HuH-7 (cell line): ENCODE measurements at regions not wholly inside any gene's neighbourhood (a gene's known extent, or its start where the extent isn't known, plus 50 kb on each side); places are given as distances from the start of the nearest gene placed in this dataset.

ENCODE experiments used
- DNase-seq: peaks from one replicate; pipeline ENCODE4 v3.0.0; 2011; ENCODE audit warnings: low spot score

DNA sequence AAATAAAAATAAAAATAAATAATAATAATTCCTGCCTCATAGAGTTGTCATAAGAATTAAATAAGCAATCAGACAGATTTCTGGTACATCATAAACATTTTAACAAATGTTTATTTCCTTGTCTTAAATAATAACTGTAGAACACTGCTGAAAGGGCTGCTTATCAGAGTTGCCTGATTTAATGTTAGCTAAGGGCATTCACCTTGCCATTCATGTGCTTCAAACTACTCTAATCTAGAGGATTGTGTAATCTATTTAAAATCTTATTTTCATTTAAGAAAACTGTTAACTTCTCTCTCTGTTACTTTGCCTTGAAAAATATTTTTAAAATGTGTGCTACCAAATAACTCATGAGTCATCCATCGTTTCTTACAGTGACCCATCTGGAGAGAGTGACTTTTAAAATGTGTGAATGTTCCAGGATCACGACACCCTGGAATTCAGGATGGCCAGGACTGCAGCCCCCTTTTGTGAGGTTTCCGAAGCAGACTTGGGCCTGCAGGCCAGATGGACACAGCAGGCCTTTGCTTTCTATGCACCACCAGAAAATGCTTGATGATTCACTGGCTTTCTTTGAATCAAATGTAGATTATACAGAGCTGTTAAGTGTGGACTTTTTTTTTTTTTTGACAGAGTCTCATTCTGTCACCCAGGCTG lies 109.1 kb upstream of the TNS3 start:
- DNase-seq, result no peak

GRCh38 chr7:47689558-47689957 lies 107.6 kb upstream of the TNS3 start:
- DNase-seq, result no peak

DNA sequence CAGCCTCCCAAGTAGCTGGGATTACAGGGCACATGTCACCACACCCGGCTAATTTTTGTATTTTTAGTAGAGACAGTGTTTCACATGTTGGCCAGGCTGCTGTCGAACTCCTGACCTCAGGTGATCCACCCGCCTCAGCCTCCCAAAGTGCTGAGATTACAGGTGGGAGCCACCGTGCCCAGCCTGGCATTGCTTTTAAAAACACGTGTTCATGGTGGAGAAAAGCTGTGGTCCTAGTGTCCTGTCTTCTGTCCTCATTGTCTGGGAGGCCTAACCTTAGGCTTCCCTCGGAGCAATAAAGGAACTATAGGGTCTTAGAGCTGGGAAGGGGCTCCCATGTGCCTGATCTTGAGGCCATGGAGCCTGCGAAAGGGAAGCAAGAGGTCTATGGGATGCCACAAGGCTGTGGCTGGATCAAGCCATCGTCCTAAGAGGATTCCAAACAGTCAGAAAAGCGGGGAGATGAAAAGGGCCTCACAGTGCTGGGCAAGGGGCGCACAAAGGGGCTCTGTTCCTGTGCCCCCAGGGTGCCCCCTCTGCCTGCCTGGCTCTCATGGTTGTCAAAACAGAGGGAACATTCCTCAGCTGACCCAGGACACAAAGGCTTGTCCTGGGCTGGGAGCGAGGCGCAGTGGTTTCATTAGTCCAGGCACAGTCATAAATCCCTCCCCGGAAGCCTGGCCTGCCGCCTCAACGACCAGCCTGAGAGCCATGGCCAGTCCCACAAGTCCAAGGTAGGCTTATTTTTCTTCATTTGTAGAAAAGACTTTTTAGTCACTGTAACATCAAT lies 106.6 kb upstream of the TNS3 start:
- DNase-seq, result no peak

DNA sequence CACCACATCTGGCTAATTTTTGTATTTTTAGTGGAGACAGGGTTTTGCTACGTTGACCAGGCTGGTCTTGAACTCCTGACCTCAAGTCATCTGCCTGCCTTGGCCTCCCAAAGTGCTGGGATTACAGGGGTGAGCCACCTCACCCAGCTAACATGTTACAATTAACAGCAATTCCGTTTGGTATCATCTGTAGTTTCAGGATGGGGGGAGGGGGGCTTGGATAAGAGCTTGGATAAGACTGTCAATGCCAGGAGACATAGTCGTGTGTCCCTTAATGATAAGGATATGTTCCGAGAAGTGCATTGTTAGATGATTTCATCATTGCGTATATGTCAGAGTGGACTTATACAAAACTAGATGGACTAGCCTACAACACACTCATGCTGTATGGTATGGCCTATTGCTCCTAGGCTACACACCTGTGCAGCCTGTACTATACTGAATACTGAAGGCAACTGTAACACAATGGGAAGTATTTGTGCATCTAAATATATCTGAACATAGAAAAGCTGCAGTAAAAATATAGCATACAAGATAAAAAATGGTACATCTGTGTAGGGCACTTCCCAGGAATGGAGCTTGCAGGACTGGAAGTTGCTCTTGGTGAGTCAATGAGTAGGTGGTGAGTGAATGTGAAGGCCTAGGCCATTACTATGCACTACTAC lies 103.9 kb upstream of the TNS3 start:
- DNase-seq, result no peak

DNA sequence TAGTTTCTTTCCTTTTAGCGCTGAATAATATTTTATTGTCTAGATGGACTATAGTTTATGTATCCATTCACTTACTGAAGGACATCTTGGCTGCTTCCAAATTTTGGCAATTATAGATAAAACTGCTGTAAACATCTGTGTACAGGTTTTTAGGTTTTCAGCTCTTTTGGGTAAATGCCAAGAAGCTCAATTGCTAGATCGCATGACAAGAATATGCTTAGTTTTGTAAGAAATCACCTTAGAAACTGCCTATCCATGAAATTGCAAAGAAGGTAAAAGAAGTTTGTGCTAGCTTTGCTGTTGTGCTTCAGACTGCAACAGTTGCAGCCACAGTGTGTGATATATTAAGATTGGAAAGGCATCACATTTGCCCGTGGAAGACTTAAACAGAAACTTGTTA lies 103.2 kb upstream of the TNS3 start:
- DNase-seq, result no peak

DNA sequence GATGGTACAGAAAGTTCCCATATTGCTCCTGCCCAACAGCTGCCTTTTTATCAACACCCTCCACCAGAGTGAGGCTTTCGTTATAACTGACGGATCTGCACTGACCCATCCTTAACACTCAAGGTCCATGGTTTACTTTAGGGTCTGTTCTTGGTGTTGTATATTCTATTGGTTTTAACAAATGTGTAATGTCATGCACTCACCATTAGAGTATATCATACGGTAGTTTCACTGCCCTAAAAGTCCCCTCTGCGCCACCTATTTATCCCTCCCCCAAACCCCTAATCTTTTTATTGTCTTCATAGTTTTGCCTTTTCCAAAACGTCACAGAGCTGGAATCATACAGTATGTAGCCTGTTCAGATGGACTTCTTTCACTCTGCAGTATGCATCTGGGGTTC lies 102.8 kb upstream of the TNS3 start:
- DNase-seq, result no peak

DNA sequence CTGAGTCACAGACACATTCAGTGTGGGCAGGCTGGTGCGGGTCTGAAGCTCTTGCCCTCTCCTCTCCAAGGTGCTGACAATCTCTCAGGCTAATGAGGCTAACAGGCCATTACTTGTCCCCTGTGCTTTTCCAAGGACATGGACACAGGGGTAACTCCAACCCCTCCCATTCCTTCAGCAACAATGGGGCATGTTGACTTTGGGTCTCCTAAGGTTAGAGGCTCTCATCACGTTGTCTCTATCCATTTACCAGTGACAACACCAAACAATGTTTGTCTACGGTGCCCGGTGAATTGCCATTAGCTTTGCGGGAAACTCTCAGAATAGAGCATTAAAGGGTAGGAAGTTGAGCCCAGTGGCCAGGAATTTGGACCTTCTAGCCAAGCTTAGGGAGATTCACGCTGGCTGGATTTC lies 101.6 kb upstream of the TNS3 start:
- DNase-seq, result no peak

- DNase-seq, result no peak
Measured at GRCh38 chr7:47682874-47683273, 101.0 kb upstream of the TNS3 start.

- no peak for DNase-seq
Measured at GRCh38 chr7:47681249-47681810, 99.4 kb upstream of the TNS3 start.

DNA sequence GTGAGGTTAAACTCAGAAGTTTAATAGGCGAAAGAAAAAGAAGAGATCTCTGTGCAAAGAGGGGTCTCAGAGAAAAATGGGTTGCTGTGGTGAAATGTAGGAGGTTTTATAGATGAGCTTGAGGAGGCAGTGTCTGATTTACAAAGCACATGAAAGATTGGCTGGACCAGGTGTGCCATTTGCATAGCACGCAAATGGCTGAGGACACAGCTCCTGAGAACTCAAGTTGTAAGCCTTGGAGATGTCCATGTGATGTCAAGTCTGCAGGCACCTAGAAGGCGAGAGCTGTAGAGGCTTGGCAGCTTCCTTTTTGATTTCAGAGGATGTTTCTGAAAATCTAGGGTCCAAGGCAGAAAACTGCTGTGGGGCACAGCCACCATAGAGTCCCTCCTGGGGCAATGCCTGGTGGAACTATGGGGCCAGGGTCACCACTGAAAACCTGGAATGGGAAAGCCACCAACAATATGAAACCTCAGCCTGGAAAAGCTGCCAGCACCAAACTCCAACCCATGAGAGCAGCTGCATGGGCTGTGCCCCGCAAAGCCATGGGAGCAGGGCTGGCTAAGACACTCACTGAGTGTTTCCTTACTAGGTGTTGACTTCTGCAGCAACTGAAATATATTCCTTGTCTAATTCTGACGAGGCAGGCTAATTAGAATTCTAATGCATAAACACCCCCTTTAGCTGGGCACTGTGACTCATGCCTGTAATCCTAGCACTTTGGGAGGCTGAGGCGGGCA lies 96.9 kb upstream of the TNS3 start:
- no peak for DNase-seq

DNA sequence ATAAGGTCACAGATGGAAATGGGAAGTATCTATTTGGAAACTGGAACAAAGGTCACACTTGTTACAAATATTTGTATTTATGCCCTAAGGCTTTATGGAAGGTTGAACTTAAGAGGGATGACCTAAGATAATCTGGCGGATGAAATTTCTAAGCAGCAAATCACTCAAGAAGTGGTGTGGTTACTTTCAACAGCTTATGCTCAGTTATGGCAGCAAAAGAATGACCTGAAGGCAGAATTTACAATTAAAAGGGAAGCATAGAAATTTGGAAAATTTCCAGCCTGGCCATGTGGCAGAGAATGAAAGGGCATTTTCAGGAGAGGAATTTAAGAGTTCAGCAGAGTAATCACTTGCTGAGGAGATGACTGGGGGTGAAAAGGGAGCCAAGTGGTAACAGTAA lies 95.8 kb upstream of the TNS3 start:
- DNase-seq, result no peak

DNA sequence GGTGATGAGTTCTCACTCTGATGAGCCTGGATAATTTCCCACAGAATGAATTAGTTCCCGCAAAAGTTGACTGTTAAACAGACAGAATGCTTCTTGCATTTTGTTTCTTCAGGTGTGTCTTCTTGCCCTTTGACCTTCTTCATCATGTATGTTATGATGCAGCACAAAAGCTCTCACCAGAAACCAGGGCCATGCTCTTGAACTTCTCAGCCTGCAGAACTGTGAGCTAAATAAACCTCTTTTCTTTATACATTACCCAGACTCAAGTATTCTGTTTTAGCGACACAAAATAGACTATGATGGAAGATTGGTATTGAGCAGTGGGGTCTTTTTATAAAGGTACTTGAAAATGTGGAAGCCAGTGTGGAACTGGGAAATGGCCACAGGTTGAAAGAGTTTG lies 95.2 kb upstream of the TNS3 start:
- DNase-seq, result no peak

DNA sequence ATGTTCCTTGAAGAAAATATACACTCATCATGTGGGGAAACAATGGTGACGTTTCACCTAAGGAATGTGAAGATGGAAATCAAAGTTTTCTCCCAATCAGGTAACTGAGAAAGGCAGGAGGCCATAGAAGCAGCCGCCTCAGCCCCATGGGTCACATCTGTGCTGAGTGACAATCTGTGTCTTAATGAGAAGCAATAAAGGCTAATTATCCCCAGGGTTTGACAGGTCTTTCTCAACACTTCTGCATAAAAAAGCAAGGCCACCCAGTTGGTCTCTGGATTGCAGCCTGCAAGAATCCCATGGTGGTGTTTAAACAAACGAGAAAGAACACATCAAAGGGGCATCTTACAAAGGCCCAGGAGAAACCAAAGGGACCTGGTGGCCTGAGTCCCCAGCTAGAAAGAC lies 91.1 kb upstream of the TNS3 start:
- no peak for DNase-seq

GRCh38 chr7:47672271-47672791 lies 90.4 kb upstream of the TNS3 start:
- no peak for DNase-seq

DNA sequence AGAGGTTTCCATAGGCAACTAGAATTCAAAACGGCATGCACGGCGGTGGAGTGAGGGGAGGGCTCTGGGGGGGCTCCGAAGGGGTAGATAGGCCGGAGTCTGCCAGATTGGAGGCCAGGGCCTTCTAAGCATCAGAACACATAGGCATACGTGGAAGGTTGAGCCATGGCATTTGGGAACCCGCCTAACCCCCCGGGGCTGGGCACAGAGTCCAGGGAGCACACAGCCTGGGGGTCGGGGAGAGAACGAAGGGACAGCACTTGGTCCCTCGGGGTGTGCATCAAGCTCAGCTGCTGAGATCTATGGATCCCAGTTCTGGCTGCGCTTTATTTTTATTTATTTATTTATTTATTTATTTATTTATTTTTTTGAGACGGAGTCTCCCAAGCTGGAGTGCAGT lies 89.4 kb upstream of the TNS3 start:
- DNase-seq, result no peak

DNA sequence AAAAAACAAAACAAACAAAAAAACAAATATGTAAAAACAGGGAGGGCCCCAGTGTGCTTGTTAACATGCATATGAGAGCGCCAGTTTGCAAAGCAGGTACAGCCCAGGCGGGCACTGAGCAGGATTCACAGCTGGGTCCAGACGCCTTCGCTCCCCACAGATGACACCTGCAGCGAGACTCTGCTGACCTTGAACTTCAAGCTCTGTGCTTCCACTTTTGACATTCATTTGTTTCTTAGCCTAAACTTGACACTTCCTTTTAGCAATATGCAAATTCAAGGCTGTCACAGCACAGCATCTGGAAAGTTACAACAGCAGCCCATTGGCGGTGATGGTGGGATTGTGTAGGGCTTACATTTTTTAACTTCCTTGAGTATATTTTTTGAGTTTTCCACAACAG lies 88.8 kb upstream of the TNS3 start:
- no peak for DNase-seq

DNA sequence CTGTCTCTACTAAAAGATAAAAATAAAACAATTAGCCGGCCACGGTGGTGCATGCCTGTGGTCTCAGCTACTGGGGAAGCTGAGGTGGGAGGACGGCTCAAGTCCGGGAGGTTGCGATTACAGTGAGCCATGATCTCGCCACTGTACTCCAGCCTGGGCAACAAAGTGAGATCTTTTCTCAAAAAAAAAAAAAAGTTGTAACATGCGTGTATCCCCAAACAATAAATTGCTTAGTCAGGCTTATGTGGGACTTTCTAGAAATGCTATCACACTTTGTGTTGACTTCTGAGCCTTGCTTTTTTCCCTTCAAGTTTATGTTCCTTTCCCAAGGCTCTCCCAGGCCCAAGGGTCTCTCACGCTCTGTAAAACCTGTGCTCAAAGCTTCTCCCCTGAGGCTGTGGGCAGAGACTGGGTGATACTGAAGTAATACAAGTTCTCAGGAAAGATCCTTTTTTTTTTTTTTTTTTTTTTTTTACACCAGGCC lies 88.0 kb upstream of the TNS3 start:
- no peak for DNase-seq

DNA sequence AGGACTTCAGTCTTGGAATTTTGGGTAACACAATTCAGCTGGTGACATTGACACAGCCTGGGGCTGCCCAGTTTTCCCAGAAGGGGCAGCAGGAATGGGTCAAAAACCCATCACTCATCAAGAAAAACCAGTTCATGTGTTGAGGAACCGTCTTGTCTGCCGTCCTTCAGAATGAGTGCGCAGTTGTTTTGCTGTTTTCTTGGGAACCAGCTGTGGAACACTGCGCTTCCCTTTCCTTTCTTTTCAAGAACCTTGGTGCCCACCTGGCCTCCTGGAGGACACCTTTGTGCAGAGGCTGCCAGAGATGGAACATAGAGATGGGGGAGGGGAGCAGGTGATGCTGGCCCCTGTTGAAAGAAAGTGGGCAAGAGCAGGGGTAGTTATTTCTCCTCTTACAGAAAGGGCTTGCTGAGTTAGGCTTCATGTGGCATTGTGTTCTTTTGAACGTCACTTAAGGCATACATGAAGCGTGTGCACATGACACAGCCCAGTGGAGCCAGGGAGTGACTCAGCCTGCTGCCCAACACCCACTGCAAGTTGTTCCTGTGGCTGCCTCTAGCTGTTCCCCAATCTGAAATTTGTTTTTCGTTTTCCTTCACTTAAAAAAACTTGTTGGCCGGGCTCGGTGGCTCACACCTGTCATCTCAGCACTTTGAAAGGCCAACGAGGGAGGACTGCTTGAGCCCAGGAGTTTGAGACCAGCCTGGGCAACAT lies 87.4 kb upstream of the TNS3 start:
- DNase-seq, result no peak

DNA sequence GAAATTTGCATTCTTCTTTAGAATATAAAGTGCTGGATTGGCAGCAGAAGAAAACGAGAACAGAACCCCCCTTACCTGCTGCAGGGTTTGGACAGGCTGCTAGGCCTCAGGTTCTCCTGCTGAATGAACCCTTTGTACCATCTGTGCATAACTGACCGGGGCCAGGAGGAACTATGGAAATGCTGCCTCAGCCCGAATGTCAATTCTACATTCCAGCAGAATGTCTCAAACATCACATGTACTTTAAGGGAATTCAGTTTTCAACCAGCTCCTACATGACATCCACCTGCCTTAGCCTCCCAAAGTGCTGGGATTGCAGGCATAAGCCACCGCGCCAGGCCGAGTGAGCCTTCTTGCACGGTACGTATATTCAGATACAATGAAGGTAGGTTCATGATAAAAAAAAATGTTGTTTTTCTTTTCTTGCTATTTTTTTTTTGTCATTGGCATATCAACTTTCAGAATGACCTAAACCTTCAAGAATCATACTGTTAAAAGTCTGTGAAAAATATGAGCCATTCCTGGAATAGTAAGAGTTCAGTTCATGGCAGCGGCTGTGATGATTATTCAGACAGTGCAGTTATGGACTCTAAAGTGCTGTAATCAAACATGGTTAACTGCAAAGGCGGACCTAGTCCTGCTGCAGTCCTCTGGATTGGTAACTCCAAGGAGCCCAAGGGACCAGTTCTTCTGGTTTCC lies 84.4 kb upstream of the TNS3 start:
- DNase-seq, result no peak

DNA sequence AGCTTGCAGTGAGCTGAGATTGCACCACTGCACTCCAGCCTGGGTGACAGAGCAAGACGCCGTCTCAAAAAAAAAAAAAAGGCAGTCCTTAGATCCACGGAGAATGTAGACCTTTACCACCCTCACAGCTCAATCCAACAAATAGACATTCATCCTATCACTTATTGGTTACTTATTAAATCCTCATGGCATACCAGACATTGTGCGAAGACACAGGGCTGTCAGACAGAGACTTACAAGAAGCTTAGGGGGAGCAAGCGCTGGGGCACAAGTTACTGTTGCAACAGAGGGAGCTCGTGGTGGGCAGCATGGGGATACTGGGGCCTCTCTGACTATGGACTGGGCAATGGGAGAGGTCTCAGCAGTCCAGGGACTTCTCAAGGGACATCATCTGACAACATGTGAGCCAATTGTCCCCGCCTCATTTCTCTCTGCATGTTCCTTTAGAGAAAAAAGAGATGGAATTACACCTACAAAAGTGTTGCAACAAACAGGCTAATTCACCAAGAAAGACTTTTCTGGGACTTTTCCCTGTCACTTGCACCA lies 82.8 kb upstream of the TNS3 start:
- DNase-seq, result no peak
